PFSK-1 (cell line): ENCODE measurements at regions not wholly inside any gene's neighbourhood (a gene's known extent, or its start where the extent isn't known, plus 50 kb on each side); places are given as distances from the start of the nearest gene placed in this dataset.

Experiments used
- FOXP2 ChIP-seq: optimal IDR thresholded peaks from 2 replicates; pipeline ENCODE3; 2011; ENCODE audit warnings: borderline replicate concordance, control low read depth, inconsistent platforms; ENCODE audit not compliant: insufficient read depth; ENCODE audit errors: extremely low read length, extremely low read depth
- POLR2AphosphoS5 ChIP-seq: IDR thresholded peaks from 2 replicates; pipeline ENCODE4 v1.6.1; 2012; ENCODE audit warnings: low read depth, mild to moderate bottlenecking, control low read depth, low read length, moderate library complexity
- SIN3A ChIP-seq: IDR thresholded peaks from 2 replicates; pipeline ENCODE4 v1.6.1; 2012; ENCODE audit warnings: mild to moderate bottlenecking, low read length, moderate library complexity, borderline replicate concordance; ENCODE audit not compliant: insufficient read depth
- TAF1 ChIP-seq: IDR thresholded peaks from 2 replicates; pipeline ENCODE4 v1.6.1; 2012; ENCODE audit warnings: low read length, control low read depth, borderline replicate concordance; ENCODE audit not compliant: insufficient read depth
- TF ChIP-seq, protein P1 (sequence below), 2 experiments: IDR thresholded peaks; 2 replicates each; pipeline versions ENCODE4 v1.6.1 to v1.8.0; 2011 to 2012; ENCODE audit warnings: low read depth in 2 of 2, low read length in 2 of 2, control low read depth in 1 of 2, inconsistent platforms in 1 of 2, mild to moderate bottlenecking in 1 of 2, moderate library complexity in 1 of 2; ENCODE audit not compliant: insufficient read depth in 1 of 2

DNA sequence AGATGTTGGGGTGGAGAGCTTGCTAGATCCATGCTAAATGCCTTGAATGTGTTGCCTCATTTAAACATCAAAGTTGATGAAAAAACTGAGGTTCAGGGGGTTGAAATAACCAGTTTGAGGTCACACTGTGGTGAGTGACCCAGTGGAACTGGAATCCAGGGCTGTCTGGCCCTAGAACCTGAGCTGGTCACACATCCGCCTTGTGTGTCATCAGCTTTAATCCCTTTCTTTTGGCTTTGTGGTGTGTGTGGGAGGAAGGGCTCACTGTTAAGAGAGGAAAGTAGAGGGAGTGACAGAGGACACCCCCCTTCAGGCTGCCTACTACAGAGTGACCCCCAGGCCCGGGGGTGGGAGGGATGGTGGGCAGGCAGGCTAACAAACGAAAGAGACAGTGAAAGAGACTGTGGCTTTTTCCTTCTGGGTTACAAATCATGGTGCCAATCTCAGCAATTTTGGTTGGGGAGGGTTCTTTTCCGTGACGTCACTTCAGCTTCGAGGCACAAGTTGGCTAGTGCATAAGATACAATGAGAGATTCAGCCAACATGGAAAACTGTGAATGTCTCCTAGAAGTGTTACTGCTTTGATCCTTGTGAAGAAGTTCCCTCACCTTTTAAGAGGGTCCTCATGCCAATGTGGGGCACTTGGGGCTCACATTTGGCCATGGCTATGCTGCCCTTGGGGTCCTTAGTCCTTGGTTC lies 164.9 kb downstream of the DLEU7 start:
- TF ChIP-seq POLR2AphosphoS5: no peak
- TF ChIP-seq, protein P1, sequence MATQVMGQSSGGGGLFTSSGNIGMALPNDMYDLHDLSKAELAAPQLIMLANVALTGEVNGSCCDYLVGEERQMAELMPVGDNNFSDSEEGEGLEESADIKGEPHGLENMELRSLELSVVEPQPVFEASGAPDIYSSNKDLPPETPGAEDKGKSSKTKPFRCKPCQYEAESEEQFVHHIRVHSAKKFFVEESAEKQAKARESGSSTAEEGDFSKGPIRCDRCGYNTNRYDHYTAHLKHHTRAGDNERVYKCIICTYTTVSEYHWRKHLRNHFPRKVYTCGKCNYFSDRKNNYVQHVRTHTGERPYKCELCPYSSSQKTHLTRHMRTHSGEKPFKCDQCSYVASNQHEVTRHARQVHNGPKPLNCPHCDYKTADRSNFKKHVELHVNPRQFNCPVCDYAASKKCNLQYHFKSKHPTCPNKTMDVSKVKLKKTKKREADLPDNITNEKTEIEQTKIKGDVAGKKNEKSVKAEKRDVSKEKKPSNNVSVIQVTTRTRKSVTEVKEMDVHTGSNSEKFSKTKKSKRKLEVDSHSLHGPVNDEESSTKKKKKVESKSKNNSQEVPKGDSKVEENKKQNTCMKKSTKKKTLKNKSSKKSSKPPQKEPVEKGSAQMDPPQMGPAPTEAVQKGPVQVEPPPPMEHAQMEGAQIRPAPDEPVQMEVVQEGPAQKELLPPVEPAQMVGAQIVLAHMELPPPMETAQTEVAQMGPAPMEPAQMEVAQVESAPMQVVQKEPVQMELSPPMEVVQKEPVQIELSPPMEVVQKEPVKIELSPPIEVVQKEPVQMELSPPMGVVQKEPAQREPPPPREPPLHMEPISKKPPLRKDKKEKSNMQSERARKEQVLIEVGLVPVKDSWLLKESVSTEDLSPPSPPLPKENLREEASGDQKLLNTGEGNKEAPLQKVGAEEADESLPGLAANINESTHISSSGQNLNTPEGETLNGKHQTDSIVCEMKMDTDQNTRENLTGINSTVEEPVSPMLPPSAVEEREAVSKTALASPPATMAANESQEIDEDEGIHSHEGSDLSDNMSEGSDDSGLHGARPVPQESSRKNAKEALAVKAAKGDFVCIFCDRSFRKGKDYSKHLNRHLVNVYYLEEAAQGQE (IDR thresholded peaks at IDR 0.05; ENCODE audit: insufficient read depth in 1 of 2, low read depth in 2 of 2, low read length in 2 of 2): no peak
- TF ChIP-seq FOXP2: no peak
- no peak for TF ChIP-seq SIN3A
- no peak for TF ChIP-seq TAF1

DNA sequence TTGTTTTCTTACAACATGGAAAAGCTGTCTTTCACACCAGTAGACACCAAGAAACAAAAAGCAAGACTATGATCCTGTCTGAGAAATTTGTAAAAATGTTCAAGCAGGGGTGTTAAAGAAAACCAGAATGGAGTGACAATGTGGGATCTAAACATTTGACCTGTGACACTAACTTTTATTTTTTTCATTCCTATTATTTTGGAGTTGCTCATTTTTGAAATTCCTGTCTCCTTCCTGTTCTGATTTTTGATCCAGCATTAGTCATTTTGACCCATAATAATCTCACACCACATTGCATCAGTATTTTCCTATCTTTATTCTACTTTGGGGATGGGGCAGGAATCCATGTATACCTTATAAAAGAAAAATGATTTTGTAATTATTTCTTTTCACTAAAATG lies 164.2 kb downstream of the DLEU7 start:
- TF ChIP-seq FOXP2 (no peak), POLR2AphosphoS5 (no peak), TAF1 (no peak), SIN3A (no peak)
- TF ChIP-seq, protein P1 (IDR thresholded peaks at IDR 0.05; ENCODE audit: insufficient read depth in 1 of 2, low read depth in 2 of 2, low read length in 2 of 2): no peak

DNA sequence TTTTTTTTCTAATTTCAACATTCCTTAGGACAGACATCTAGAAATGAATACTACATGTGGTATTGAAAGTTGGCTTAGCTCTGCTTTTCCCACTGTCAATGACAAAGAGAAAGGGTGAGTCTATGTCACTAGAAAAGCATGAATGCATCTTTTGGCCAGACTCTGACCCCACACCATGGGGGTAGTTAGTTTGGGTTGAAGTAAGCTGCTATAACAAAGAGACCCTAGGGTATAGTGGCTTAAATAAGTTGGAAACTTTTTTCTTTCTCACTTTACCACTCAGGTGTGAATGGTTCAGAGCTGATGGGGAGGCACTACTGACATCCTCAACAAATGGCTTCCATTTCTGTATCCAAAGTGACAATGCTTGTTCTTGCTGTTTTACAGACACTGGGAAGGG lies 161.5 kb downstream of the DLEU7 start:
- TF ChIP-seq TAF1: no peak
- TF ChIP-seq POLR2AphosphoS5: no peak
- no peak for TF ChIP-seq FOXP2
- TF ChIP-seq, protein P1 (IDR thresholded peaks at IDR 0.05; ENCODE audit: insufficient read depth in 1 of 2, low read depth in 2 of 2, low read length in 2 of 2): no peak
- no peak for TF ChIP-seq SIN3A

DNA sequence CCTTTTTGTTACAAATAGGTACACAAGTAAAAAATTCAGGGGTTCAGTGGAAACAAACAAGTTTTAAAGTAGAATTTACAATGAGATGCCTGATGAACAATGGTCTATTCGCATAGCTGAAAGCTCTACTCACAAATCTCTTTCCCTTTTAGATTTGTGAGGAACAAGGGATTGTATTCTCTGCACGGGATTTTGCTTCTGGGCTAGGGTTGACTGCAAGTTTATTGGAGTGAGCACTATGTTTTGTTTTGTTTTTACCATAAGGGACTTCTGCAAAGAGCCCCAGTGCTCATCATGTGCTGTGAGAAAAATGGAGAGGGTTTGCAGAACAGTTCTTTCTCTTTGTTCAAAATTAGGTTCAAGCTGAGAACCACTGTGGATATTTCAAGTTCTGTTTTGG lies 160.5 kb downstream of the DLEU7 start:
- TF ChIP-seq POLR2AphosphoS5 (no peak), TAF1 (no peak), SIN3A (no peak), FOXP2 (no peak)
- TF ChIP-seq, protein P1 (IDR thresholded peaks at IDR 0.05; ENCODE audit: insufficient read depth in 1 of 2, low read depth in 2 of 2, low read length in 2 of 2): no peak
